Transverse colon (tissue), 3 donors: ENCODE measurements at regions not wholly inside any gene's neighbourhood (a gene's known extent, or its start where the extent isn't known, plus 50 kb on each side); places are given as distances from the start of the nearest gene placed in this dataset.

Experiments
- CTCF ChIP-seq, 5 experiments: fragments of 200-600 bp in 3 of 5; fragments of 450-650 bp in 2 of 5; sonication (generic) in 3 of 5; IDR thresholded peaks; 1 replicate in 2 of 5; 2 replicates in 3 of 5; pipeline ENCODE4 v1.5.1; 2016 to 2017; ENCODE audit warnings: antibody characterized with exemption in 5 of 5, inconsistent platforms in 3 of 5, mild to moderate bottlenecking in 2 of 5, moderate library complexity in 1 of 5
- POLR2A ChIP-seq: fragments of 450-650 bp; IDR thresholded peaks from one replicate; pipeline ENCODE4 v1.6.1; 2016; ENCODE audit warnings: antibody characterized with exemption, mild to moderate bottlenecking, moderate library complexity

- TF ChIP-seq POLR2A (no peak), CTCF (IDR thresholded peaks at IDR 0.05) (no peak)
These were observed 120.6 kb upstream of the SPATA12 start for GRCh38 chr3:56939834-56940233.
